Gastroesophageal sphincter (tissue), 4 donors: ENCODE measurements at regions not wholly inside any gene's neighbourhood (a gene's known extent, or its start where the extent isn't known, plus 50 kb on each side); places are given as distances from the start of the nearest gene placed in this dataset.
A peak's percentile ranks its signal among the peaks of the same experiment; 100 is the strongest.

Experiments used
- ATAC-seq: fragments of 150-250 bp; one replicate; pipeline ENCODE4 v1.9.1; 2016; ENCODE audit warnings: mild to moderate bottlenecking, moderate library complexity
- H3K27ac ChIP-seq, 4 donors: fragments of 200-600 bp; sonication (generic) in 3 of 4; 1 replicate in 3 of 4; 2 replicates in 1 of 4; pipeline ENCODE4 v1.5.1; 2016 to 2019
- H3K27me3 ChIP-seq: fragments of 200-600 bp; sonication (generic); one replicate; pipeline ENCODE4 v1.5.1; 2019
- H3K36me3 ChIP-seq, 2 donors: fragments of 200-600 bp; sonication (generic); one replicate each; pipeline ENCODE4 v1.5.1; 2019; ENCODE audit warnings: control low read depth in 1 of 2
- H3K4me1 ChIP-seq, 3 donors: fragments of 200-600 bp; sonication (generic); 1 replicate in 2 of 3; 2 replicates in 1 of 3; pipeline ENCODE4 v1.5.1; 2016 to 2019; ENCODE audit warnings: control low read depth in 2 of 3
- H3K4me3 ChIP-seq, 2 donors: fragments of 200-600 bp; sonication (generic); one replicate each; pipeline ENCODE4 v1.5.1; 2019; ENCODE audit warnings: mild to moderate bottlenecking in 1 of 2, moderate library complexity in 1 of 2
- H3K9me3 ChIP-seq, 3 donors: fragments of 200-600 bp; sonication (generic); one replicate each; pipeline ENCODE4 v1.5.1; 2017 to 2019; ENCODE audit warnings: control low read depth in 2 of 3
- EP300 ChIP-seq: sonication (generic); formaldehyde crosslinking; IDR thresholded peaks from one replicate; pipeline ENCODE4 v1.6.1; 2017; ENCODE audit warnings: antibody characterized with exemption, mild to moderate bottlenecking
- POLR2A ChIP-seq, 2 donors: fragments of 450-650 bp; IDR thresholded peaks; one replicate each; pipeline ENCODE4 v1.6.1; 2017; ENCODE audit warnings: antibody characterized with exemption in 2 of 2, mild to moderate bottlenecking in 2 of 2, moderate library complexity in 1 of 2
- POLR2AphosphoS5 ChIP-seq: sonication (generic); formaldehyde crosslinking; IDR thresholded peaks from one replicate; pipeline ENCODE4 v1.6.1; 2017; ENCODE audit warnings: antibody characterized with exemption
- WGBS, 2 donors: methylation state at CpG; one replicate each; pipeline ENCODE4 v1.1.5; 2018; ENCODE audit warnings: low coverage in 1 of 2; 5-methylcytosine and 5-hydroxymethylcytosine counted together
- TF ChIP-seq, protein P1 (sequence below), 4 experiments: fragments of 200-600 bp in 2 of 4; fragments of 450-650 bp in 2 of 4; sonication (generic) in 1 of 4; IDR thresholded peaks; one replicate each; pipeline ENCODE4 v1.5.1; 2017 to 2019; ENCODE audit warnings: antibody characterized with exemption in 4 of 4, mild to moderate bottlenecking in 2 of 4, moderate library complexity in 2 of 4

DNA sequence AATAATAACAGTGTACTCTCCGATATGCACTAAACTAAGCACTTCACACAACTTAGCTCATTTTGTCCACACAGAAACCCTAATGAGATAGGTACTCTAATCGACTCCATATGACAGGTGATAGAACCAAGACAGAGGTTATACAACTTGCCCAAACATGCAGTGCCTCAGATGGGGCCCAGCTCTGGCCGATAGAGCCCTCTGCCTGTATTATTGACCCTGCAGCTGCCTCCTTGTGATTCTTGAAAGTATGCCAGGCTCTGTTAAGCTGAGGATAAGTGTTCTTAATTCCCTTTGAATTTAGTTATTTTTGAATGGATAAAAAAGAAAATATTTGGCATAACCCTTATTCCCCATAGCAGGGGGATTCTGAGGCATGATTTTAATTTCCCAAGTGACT lies 78.5 kb downstream of the HMHB1 start:
- 53 to 80% methylated on average over 3 of the region's 3 CpGs for WGBS, 2 donors
- H3K4me1 ChIP-seq: peaks cover 0 to 29% (median 6%) of the 10 kb centered on the region in 3 donors
- no peak overlapping the region for H3K4me3 ChIP-seq
- no peaks in the 10 kb centered on the region for H3K36me3 ChIP-seq
- H3K27ac ChIP-seq: no peak overlapping the region
- H3K27me3 ChIP-seq: no peaks in the 10 kb centered on the region
- no peak for ATAC-seq
- TF ChIP-seq POLR2AphosphoS5: no peak
- TF ChIP-seq POLR2A (IDR thresholded peaks at IDR 0.05): no peak
- TF ChIP-seq EP300: no peak
- TF ChIP-seq, protein P1, sequence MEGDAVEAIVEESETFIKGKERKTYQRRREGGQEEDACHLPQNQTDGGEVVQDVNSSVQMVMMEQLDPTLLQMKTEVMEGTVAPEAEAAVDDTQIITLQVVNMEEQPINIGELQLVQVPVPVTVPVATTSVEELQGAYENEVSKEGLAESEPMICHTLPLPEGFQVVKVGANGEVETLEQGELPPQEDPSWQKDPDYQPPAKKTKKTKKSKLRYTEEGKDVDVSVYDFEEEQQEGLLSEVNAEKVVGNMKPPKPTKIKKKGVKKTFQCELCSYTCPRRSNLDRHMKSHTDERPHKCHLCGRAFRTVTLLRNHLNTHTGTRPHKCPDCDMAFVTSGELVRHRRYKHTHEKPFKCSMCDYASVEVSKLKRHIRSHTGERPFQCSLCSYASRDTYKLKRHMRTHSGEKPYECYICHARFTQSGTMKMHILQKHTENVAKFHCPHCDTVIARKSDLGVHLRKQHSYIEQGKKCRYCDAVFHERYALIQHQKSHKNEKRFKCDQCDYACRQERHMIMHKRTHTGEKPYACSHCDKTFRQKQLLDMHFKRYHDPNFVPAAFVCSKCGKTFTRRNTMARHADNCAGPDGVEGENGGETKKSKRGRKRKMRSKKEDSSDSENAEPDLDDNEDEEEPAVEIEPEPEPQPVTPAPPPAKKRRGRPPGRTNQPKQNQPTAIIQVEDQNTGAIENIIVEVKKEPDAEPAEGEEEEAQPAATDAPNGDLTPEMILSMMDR (IDR thresholded peaks at IDR 0.05): no peak
- H3K9me3 ChIP-seq: no peaks in the 10 kb centered on the region

DNA sequence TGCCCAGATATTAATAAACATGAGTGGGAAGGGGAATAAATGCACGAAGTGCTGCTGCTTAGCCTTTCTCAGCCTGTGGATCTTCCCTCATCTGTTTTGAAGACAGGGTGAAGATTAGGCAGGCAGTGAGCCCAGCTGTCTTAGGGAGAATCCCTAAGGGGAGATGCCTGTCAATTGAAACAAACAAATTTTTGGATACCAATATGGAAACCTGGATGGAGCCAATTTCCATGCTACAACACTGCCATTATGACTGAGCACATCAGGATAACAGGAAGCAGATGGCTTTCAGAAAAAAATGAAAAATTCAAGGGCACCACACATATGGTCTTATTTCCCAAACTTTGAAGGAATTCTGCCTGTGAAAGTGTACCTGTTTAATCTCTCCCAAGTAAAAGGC lies 80.3 kb downstream of the HMHB1 start:
- no peak overlapping the region for H3K4me3 ChIP-seq
- H3K27me3 ChIP-seq: no peaks in the 10 kb centered on the region
- H3K4me1 ChIP-seq: peaks cover 0 to 12% (median 4%) of the 10 kb centered on the region in 3 donors
- H3K36me3 ChIP-seq: no peaks in the 10 kb centered on the region
- no peak for ATAC-seq
- 0 to 56% methylated on average over 1 of the region's 1 CpG for WGBS, 2 donors
- H3K27ac ChIP-seq: no peak overlapping the region
- TF ChIP-seq POLR2A (IDR thresholded peaks at IDR 0.05): no peak
- TF ChIP-seq, protein P1 (IDR thresholded peaks at IDR 0.05): no peak
- TF ChIP-seq EP300: no peak
- no peak for TF ChIP-seq POLR2AphosphoS5
- no peaks in the 10 kb centered on the region for H3K9me3 ChIP-seq

DNA sequence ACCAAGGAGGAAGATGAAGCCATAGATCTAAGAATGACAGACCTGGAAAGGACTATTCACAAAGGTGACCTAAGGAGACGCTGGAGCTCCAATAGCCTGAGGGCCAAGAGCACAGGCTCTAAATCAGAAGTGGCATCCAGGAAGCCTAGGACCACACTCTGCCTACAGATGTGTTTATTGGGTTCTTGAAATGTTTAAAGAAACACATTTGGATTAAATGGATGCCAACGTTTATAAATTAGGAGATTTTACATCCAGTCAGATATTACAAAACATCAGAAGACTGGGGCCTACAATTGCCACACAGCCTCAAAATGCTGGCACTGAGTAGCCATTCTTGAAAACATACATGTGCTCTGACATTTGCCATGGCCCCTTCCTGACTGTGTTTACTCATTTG lies 80.9 kb downstream of the HMHB1 start:
- no peak overlapping the region for H3K4me3 ChIP-seq
- no peaks in the 10 kb centered on the region for H3K27me3 ChIP-seq
- H3K36me3 ChIP-seq: no peaks in the 10 kb centered on the region
- peaks cover 0 to 6% (median 0%) of the 10 kb centered on the region in 3 donors for H3K4me1 ChIP-seq
- no peaks in the 10 kb centered on the region for H3K9me3 ChIP-seq
- no peak for ATAC-seq
- H3K27ac ChIP-seq: no peak overlapping the region
- peak; percentile 42 for TF ChIP-seq POLR2AphosphoS5
- TF ChIP-seq POLR2A (IDR thresholded peaks at IDR 0.05): no peak
- WGBS, 2 donors: 44 to 70% methylated on average over 2 of the region's 2 CpGs

DNA sequence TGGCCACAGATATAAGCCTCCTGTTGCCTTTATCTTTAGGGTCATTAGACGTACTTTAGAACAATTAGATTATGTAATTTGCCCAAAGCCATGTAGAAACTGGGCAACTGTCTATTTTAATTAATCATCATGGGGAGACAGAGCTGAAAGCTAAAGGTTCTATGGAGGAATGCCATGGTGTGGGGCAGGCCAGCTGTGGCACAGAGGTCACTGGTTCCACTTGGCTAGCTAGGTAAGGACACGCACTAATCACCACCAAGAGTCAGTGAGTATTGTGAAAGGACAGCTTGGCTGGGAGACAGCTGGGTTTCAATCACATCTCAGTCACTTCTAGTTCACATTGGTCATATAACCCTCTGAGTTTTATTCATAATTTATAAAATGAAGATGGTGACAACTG lies 81.7 kb downstream of the HMHB1 start:
- ATAC-seq: no peak
- Histone ChIP-seq H3K27me3 (no peaks in the 10 kb centered on the region), H3K9me3 (no peaks in the 10 kb centered on the region), H3K27ac (no peak overlapping the region), H3K36me3 (no peaks in the 10 kb centered on the region), H3K4me3 (no peak overlapping the region), H3K4me1 (no peaks in the 10 kb centered on the region)
- WGBS, 2 donors: 78 to 100% methylated on average over 2 of the region's 2 CpGs
- no peak for TF ChIP-seq POLR2A (IDR thresholded peaks at IDR 0.05)
- no peak for TF ChIP-seq EP300
- no peak for TF ChIP-seq POLR2AphosphoS5
- TF ChIP-seq, protein P1 (IDR thresholded peaks at IDR 0.05): no peak

DNA sequence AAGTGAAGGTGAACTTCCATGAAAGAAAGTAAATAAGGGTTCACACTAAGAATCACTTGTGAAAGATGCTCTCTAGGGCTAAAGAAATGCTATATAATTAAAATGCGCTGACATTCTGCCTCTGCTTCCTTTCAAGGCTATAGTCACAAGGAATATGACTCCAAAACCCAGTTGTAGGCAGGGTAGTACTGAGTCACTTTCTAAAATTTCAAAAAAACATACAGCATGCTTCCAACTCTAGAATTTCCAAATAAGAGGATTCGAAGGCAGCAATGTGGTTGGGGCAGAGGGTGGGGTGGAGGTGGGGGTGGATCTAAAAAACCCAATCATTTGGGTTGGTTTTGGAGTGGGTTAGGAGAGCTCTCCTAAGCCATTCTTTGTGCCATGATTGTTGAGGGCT lies 84.6 kb downstream of the HMHB1 start:
- Histone ChIP-seq H3K36me3 (no peaks in the 10 kb centered on the region), H3K27me3 (no peaks in the 10 kb centered on the region), H3K4me3 (no peak overlapping the region), H3K4me1 (no peaks in the 10 kb centered on the region), H3K9me3 (no peaks in the 10 kb centered on the region), H3K27ac (no peak overlapping the region)
- TF ChIP-seq POLR2AphosphoS5: no peak
- TF ChIP-seq POLR2A (IDR thresholded peaks at IDR 0.05): no peak
- TF ChIP-seq, protein P1 (IDR thresholded peaks at IDR 0.05): no peak
- no peak for TF ChIP-seq EP300
- ATAC-seq: no peak
- WGBS, 2 donors: 88 to 89% methylated on average over 2 of the region's 2 CpGs
